SK-MEL-5 (cell line): ENCODE measurements at regions not wholly inside any gene's neighbourhood (a gene's known extent, or its start where the extent isn't known, plus 50 kb on each side); places are given as distances from the start of the nearest gene placed in this dataset.
"Not testable (repeated sequence)": the region's sequence is repeated elsewhere in the genome, so short reads cannot be mapped to it uniquely, and the experiment has no call there.

Experiments used
- DNase-seq: peaks from one replicate; pipeline ENCODE4 v3.0.0-alpha.2; 2016; ENCODE audit warnings: low read depth, low spot score
- in situ Hi-C: cut with HindIII; loops from 2 replicates; pipeline ENCODE4 v1.10.0; 2016; ENCODE audit warnings: low sequenced_read_pairs, high pct_unique_total_duplicates, low pct_unique_long_range_greater_than_20kb

GRCh38 chr17:83014297-83014696 lies 65.1 kb upstream of the METRNL start:
- in situ Hi-C loops = no loop called here
- DNase-seq = no peak

DNA sequence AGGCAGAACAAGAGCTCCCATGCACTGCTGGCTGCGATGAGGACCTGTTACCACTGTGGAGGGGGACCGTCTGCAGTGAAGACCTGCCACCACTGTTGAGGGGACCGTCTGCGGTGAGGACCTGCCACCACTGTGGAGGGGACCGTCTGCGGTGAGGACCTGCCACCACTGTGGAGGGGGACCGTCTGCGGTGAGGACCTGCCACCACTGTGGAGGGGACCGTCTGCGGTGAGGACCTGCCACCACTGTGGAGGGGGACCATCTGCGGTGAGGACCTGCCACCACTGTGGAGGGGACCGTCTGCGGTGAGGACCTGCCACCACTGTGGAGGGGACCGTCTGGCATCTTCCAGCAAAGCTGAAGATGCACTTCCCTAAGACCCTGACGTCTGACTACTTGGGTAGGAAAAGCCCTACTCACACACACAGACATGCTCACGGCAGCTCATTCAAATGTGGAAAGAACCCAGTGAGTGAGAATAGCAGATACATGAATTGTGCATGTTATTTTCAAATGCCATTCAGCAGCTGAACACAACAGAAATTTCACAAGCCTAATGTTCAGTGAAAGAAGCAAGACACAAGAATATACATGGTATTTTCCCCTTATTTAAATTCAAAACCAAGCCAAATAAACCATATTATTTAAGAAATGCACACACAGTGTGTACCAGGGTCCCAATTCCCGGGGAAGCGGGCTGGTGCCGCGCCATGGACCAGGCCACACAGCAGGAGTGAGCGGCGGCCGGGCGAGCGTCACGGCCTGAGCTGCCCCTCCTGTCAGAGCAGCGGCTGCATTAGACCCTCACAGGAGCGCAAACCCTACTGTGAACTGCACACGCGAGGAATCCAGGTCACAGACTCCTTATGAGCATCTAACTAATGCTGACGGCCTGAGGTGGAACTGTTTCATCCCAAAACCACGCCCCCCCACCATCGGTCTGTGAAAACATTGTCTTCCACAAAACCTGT lies 64.2 kb upstream of the METRNL start:
- DNase-seq = no peak
- in situ Hi-C loops = no loop called here

GRCh38 chr17:83018658-83019193 lies 60.7 kb upstream of the METRNL start:
- in situ Hi-C loops = no loop called here
- no peak for DNase-seq

GRCh38 chr17:83019376-83019775 lies 60.0 kb upstream of the METRNL start:
- in situ Hi-C loops = no loop called here
- no peak for DNase-seq

DNA sequence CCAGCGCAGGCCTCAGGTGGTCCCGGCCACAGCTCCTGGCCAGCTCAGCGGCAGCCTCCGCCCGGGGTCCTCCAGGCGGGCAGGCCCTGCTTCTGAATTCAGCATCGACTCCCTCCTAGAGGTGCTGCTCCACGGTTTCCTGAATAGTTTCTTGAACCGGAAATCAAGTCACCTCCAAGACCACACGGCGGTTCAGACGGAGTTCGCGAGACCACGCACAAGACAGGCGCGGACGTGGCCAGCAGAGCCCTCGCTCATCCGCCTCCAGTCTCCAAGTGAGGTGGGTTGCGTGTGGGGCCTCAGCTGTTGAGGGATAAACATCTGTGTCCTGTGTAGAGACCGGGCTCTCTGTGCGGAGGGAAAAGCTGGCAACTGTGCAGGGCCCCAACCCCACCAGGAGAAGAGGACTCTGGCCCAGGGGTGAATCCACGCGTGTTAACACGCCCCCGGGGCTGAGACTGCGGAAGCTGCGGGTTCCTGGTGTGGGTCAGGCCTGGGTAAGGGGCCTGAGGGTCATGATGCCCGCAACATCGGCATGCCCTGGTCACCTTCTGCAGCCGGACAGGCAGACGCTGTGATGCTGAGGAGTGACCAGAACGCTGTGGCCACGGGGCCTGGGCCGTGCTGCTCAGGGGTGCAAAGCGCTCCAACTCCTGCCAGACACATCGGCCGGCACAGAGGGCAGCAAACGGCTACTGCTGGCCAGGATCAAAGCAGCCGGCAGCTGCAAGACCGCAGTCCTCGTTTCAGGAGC lies 55.0 kb upstream of the METRNL start:
- no peak for DNase-seq
- in situ Hi-C loops = no loop called here

- in situ Hi-C loops = no loop called here
- no peak for DNase-seq
Measured at GRCh38 chr17:83025636-83026280, 53.7 kb upstream of the METRNL start.

- in situ Hi-C loops = no loop called here
Measured at GRCh38 chr17:83026311-83026811, 53.0 kb upstream of the METRNL start.

DNA sequence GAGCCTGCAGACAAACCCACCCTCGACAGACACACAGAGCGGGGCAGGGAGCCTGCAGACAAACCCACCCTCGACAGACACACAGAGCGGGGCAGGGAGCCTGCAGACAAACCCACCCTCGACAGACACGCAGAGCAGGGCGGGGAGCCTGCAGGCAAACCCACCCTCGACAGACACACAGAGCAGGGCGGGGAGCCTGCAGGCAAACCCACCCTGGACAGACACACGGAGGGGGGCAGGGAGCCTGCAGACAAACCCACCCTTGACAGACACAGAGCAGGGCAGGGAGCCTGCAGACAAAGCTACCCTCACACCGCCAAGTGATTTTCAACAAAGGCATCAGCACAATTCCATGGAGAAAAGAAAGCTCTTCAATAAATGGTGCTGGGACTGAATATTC lies 52.5 kb upstream of the METRNL start:
- DNase-seq, in situ Hi-C loops: not testable (repeated sequence)

More at GRCh38 chr17:83026311-83026811, 53.0 kb upstream of the METRNL start:
- no peak for DNase-seq

GRCh38 chr17:83028851-83029250 lies 50.6 kb upstream of the METRNL start:
- in situ Hi-C loops = no loop called here
- DNase-seq = no peak

GRCh38 chr17:83029571-83029970 lies 49.8 kb upstream of the METRNL start:
- DNase-seq = no peak
- in situ Hi-C loops = no loop called here
